ENCODE measurements at regions not wholly inside any gene's neighbourhood (a gene's known extent, or its start where the extent isn't known, plus 50 kb on each side); places are given as distances from the start of the nearest gene placed in this dataset.

DNA sequence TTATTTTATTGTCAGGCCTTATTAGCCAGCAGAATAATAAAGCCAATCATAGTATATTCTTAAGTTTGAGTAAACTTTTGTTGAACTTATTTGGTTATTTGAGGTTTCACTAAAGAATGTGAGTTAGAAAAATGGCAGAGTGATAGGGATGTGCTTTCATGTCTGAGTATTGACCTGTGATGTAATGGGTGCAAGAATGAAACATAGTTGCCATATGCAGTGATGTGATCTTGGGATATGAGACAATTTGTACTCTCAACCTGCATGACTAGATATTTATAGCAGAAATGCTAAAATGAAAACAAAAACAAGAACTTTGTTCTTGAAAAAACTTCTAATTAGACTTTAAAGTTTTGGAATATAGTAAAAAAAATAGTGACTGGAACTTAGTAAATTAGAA is 97.9 kb downstream of the DISP1 start:
- peak; percentile 42 for DNase-seq

DNA sequence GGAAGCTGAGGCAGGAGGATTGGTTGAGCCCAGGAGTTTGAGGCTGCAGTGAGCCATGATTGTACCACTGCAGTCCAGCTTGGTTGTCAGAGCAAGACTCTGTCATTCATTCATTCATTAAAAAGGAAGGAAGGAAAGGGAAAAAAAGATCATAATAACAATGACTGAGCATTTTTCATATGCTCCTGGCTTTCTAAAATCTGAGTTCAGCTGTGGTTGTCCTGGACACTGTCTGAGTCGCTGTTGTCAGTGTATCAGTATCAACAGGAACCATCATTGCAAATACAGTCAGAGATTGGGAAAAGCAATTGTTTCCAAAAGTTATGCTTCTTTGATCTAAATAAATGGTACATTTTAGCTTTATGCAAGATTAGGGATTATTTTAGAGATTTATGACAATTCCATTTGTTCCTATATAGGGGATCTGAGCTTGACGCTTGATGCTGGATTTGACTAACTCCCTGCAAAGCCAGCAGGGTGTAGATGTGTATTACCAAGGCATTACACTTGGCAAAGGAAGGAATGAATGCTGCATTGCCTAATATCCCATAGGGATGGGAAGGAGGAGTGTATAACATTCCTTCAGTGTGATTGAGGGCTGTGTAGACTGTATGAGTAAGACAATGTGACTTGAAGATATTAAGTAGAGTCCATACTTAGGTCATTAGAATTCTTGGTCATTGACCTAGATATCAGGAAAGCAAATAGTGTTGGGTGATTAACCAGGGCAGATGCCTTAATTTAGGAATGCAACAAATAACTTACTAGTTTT is 100.2 kb downstream of the DISP1 start:
- peak; percentile 84 for DNase-seq

GRCh38 chr1:222916100-222916499 is 101.3 kb downstream of the DISP1 start:
- no peak for DNase-seq

DNA sequence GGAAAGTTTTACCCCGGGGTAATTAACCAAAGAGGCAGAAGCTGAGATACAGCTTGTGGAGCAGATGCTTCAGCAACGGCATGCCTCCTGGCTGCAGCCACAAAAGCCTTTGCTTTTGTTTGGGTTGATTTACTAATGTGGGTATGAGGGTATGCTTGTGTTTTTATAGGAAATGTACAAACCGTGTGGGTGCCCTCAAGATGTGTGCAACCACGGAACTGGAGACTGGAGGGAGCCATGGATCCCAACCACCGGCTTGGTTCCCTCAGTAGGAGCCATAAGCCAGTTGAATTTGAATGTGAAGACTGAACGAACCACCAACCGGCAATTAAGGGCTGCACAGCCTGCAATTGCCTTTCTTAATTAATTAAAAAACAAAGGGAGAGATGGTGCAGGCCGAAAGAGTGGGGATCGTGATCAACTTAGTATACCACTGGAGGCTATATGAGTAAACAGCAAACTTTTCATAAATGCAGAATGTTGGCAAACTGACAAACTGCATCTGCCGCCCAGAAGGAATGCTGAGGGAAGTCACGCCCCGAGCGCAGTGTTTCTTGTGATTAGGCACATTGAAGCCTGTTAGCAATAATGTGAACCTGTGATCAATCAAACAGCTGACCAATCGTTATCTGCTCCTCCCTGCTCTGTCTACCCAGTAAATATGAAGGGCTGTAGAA is 104.1 kb downstream of the DISP1 start:
- DNase-seq = peak; percentile 45

DNA sequence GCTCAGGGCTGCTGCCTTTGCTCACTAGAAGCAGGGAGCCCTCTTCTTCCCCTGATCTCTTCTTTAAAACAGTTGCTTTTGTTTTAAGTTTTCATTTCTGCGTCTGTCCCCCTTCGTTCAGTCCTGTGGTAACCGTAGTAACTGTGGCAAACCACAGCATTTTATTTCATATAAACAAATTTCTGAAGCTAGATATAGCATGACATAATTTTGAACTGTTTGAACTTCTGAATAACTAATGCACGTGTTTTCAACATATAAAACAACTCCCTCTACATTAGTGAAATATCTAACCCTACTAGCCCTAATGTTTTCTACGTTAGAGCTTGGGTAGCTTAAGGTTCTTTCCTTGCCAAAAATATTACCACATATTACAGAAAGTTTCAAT is 104.6 kb downstream of the DISP1 start:
- DNase-seq = peak; percentile 58

DNA sequence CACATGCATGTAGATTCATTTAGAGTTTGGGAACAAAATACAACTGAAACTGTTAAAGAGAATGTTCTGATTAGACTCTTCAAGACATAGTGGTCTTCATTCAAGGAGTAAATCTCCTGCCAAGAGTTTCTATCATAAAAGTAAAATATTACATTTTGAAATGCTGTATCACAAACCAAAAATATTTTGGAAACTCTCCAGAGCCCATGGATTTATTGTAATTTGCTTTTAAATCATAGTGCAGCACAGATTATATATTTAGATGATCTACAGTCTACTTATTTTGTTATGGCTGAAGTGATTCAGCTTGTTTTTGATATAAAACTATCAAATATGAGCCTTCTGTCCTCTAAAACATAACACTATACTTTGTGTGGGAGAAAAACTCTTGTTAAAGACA is 105.3 kb downstream of the DISP1 start:
- peak; percentile 77 for DNase-seq

GRCh38 chr1:222921945-222922344 is 107.1 kb downstream of the DISP1 start:
- no peak for DNase-seq

- DNase-seq = no peak
Measured at GRCh38 chr1:222923506-222923905, 108.7 kb downstream of the DISP1 start.

- no peak for DNase-seq
Measured at GRCh38 chr1:222924136-222924706, 109.4 kb downstream of the DISP1 start.

GRCh38 chr1:222926566-222926965 is 111.7 kb downstream of the DISP1 start:
- peak; percentile 68 for DNase-seq

GRCh38 chr1:222927031-222927430 is 112.2 kb downstream of the DISP1 start:
- DNase-seq = no peak

DNA sequence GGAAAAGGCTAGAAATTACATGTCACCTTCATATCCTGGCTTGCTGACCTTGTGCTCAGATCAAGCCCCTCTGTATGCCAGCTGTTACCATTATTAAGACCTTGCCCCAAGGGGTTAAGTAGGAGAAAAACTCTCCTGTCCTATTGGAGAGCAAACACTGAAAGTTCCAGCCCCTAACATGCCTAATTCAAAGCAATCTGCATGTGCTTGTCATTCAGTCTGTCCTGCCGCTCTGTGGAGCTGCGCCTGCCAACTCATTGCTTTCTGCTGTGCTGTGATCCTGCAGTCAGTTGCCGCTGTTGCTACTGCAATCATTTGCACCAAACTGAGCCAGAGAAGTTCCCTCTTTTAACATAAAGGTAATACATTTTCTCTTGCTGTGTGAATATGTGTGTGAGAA is 113.4 kb downstream of the DISP1 start:
- DNase-seq = peak; percentile 46

- DNase-seq = no peak
Measured at GRCh38 chr1:222930070-222930469, 115.2 kb downstream of the DISP1 start.

DNA sequence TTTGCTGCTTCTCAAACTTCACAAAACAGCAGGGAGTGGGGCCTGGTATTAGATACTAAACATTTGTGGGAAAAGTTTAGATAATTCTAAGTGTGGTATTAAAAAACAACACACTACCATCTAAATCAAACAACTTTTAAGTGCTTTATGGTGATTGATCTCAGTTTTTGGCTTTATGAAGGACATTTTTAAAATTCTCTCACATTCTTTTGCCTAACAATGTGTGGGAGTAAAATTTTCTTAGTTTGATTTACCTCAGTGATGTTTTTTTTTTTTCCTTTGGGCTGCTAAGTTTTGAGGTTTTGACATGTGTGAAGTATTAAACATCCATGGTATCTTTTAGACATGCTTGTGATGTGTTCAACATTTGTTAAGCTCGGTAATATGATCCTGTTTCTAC is 116.2 kb downstream of the DISP1 start:
- DNase-seq = peak; percentile 68

DNA sequence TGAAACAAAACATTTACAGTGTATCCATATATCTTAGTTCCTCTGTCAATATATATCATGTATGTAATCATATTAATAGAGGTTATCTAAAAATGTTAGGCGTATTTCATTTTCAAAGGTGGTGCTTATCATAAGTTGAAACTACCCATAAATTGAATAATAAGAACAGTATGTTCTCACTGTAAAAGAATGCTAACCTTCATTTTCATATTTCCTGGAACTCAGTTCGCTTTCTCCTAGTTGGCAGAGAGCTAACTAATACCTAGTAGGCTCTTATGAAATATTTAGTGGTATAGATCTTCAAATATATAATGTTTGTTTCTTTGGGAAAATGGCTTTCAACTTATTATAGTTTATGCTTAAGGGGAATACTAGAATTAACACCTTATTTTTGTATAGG is 118.4 kb downstream of the DISP1 start:
- no peak for DNase-seq

GRCh38 chr1:222935239-222935900 is 120.5 kb downstream of the DISP1 start:
- no peak for DNase-seq

GRCh38 chr1:222936042-222936441 is 121.2 kb downstream of the DISP1 start:
- no peak for DNase-seq

GRCh38 chr1:222938986-222939385 is 124.1 kb downstream of the DISP1 start:
- no peak for DNase-seq

GRCh38 chr1:222940095-222940494 is 125.3 kb downstream of the DISP1 start:
- no peak for DNase-seq

DNA sequence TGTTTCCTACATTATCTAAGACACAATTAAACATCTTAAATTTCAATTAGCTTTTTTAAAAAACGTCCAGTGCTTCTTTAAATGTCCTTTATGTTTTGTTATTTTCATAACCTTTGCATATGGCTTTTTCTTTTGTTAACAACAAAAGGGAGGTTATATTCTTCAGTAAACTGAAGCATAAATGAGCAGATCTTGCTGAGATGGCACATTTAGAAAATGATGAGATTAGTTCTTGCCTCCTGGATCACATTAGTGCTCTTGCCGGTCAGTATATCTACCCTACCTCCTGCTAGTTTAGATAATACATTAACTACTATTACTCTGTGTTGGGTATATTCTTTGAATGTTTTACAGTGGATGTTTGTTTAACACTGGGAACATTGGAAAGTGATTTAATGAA is 126.1 kb downstream of the DISP1 start:
- no peak for DNase-seq

- no peak for DNase-seq
Measured at GRCh38 chr1:222941425-222941824, 126.6 kb downstream of the DISP1 start.

DNA sequence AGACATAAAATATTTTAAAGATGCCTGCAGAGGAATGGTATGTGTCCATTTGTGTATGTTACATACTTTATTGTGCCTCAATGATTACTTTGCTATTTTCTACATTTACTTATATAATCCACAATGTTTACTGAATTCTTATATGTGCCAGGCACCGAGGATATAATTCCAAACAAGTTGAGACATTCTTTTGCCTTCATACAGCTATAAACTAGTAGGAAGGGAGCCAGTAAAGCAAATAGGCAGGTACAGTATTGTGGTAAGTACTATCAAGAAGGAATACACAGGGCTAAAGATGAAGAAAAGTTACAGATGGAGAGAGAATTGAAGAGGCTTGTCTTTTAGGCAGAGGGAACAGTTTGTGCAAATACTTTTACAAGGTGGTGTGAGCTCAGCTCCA is 131.6 kb downstream of the DISP1 start:
- DNase-seq = no peak

DNA sequence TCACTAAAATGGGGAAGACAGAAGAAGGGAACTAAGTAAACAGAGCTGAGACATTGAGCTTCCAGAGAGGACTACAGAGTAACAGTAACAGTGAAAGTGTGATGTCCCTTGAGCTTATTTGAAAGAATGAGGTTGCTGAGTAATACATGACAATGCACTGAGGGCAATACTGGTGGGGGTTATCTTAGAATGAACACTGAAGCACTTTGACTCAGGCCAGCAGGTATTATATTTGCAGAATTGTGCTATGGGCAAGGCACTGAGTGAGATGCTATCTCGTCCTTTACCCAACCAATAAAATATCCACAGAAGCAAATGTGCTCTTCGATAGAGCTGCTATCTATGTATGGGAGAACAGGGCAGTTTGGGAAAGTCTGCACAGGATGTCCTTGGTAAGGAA is 133.2 kb downstream of the DISP1 start:
- no peak for DNase-seq
